ENCODE measurements at regions not wholly inside any gene's neighbourhood (a gene's known extent, or its start where the extent isn't known, plus 50 kb on each side); places are given as distances from the start of the nearest gene placed in this dataset.

- no peak for DNase-seq
Measured at GRCh38 chr2:239864247-239865058, 160.7 kb downstream of the NDUFA10 start.

- DNase-seq, result no peak
Measured at GRCh38 chr2:239862613-239863012, 162.5 kb downstream of the NDUFA10 start.

GRCh38 chr2:239858179-239858578, 167.0 kb downstream of the NDUFA10 start:
- no peak for DNase-seq

- DNase-seq, result no peak
Measured at GRCh38 chr2:239857591-239857990, 167.6 kb downstream of the NDUFA10 start.

GRCh38 chr2:239856620-239857285, 168.4 kb downstream of the NDUFA10 start:
- no peak for DNase-seq

- no peak for DNase-seq
Measured at GRCh38 chr2:239855863-239856587, 169.1 kb downstream of the NDUFA10 start.

GRCh38 chr2:239854596-239854995, 170.5 kb downstream of the NDUFA10 start:
- no peak for DNase-seq

- no peak for DNase-seq
Measured at GRCh38 chr2:239853706-239854327, 171.3 kb downstream of the NDUFA10 start.

- no peak for DNase-seq
Measured at GRCh38 chr2:239853121-239853520, 172.0 kb downstream of the NDUFA10 start.

GRCh38 chr2:239852272-239852671, 172.9 kb downstream of the NDUFA10 start:
- DNase-seq, result no peak

GRCh38 chr2:239846789-239847676, 178.1 kb downstream of the NDUFA10 start:
- no peak for DNase-seq

GRCh38 chr2:239845968-239846367, 179.2 kb downstream of the NDUFA10 start:
- no peak for DNase-seq

- DNase-seq, result no peak
Measured at GRCh38 chr2:239839306-239839705, 185.8 kb downstream of the NDUFA10 start.

GRCh38 chr2:239836021-239836765, 188.9 kb downstream of the NDUFA10 start:
- no peak for DNase-seq

- DNase-seq, result no peak
Measured at GRCh38 chr2:239835056-239835455, 190.1 kb downstream of the NDUFA10 start.

GRCh38 chr2:239834143-239834542, 191.0 kb downstream of the NDUFA10 start:
- no peak for DNase-seq

GRCh38 chr2:239833269-239834109, 191.7 kb downstream of the NDUFA10 start:
- no peak for DNase-seq

- DNase-seq, result no peak
Measured at GRCh38 chr2:239832490-239833268, 192.5 kb downstream of the NDUFA10 start.

GRCh38 chr2:239831861-239832489, 193.2 kb downstream of the NDUFA10 start:
- DNase-seq, result peak; percentile 2
